Liver (tissue), 3 donors: ENCODE measurements at regions not wholly inside any gene's neighbourhood (a gene's known extent, or its start where the extent isn't known, plus 50 kb on each side); places are given as distances from the start of the nearest gene placed in this dataset.

Experiments used
- CTCF ChIP-seq: fragments of 150-350 bp; IDR thresholded peaks from 2 replicates; pipeline ENCODE4 v1.5.1; 2017; ENCODE audit warnings: improper control_type of control experiment, low read depth, low read length; ENCODE audit not compliant: missing input control
- EGR1 ChIP-seq, 2 donors: IDR thresholded peaks; 2 replicates each; pipeline ENCODE4 v1.6.1; 2016 to 2018; ENCODE audit warnings: antibody characterized with exemption in 2 of 2, low read depth in 2 of 2
- JUND ChIP-seq, 2 donors: IDR thresholded peaks; 2 replicates each; pipeline ENCODE4 v1.6.1; 2016; ENCODE audit warnings: antibody characterized with exemption in 2 of 2
- MAX ChIP-seq: IDR thresholded peaks from 2 replicates; pipeline ENCODE4 v1.6.1; 2016; ENCODE audit warnings: antibody characterized with exemption
- REST ChIP-seq: IDR thresholded peaks from 2 replicates; pipeline ENCODE4 v1.6.1; 2016; ENCODE audit warnings: antibody characterized with exemption, mild to moderate bottlenecking
- RXRA ChIP-seq, 2 donors: IDR thresholded peaks; 2 replicates each; pipeline ENCODE4 v1.6.1; 2017 to 2018; ENCODE audit warnings: antibody characterized with exemption in 2 of 2, mild to moderate bottlenecking in 1 of 2
- TAF1 ChIP-seq: conservative IDR thresholded peaks from 2 replicates; pipeline ENCODE4 v1.6.1; 2016; ENCODE audit warnings: antibody characterized with exemption, mild to moderate bottlenecking
- YY1 ChIP-seq: IDR thresholded peaks from 2 replicates; pipeline ENCODE4 v1.6.1; 2016; ENCODE audit warnings: antibody characterized with exemption, mild to moderate bottlenecking
- donor health status: healthy.
- donor health status: healthy.

GRCh38 chr11:134997652-134998320 lies 585.7 kb upstream of the B3GAT1 start:
- TF ChIP-seq CTCF = no peak
- TF ChIP-seq MAX = no peak
- no peak for TF ChIP-seq JUND (IDR thresholded peaks at IDR 0.05)
- no peak for TF ChIP-seq RXRA (IDR thresholded peaks at IDR 0.05)
- no peak for TF ChIP-seq EGR1 (IDR thresholded peaks at IDR 0.05; ENCODE audit: low read depth in 2 of 2)
- no peak for TF ChIP-seq YY1
- no peak for TF ChIP-seq REST
- no peak for TF ChIP-seq TAF1
